ENCODE measurements at regions not wholly inside any gene's neighbourhood (a gene's known extent, or its start where the extent isn't known, plus 50 kb on each side); places are given as distances from the start of the nearest gene placed in this dataset.

- no peak for DNase-seq (ENCODE audit: low read depth in 2 of 2, low spot score in 1 of 2)
Measured at GRCh38 chr6:113281014-113281413, 576.1 kb upstream of the MARCKS start.

- DNase-seq (ENCODE audit: low read depth in 2 of 2, low spot score in 1 of 2), result no peak
Measured at GRCh38 chr6:113281431-113281830, 575.7 kb upstream of the MARCKS start.

- no peak for DNase-seq (ENCODE audit: low read depth in 2 of 2, low spot score in 1 of 2)
Measured at GRCh38 chr6:113287396-113287795, 569.7 kb upstream of the MARCKS start.

- DNase-seq (ENCODE audit: low read depth in 2 of 2, low spot score in 1 of 2), result no peak
Measured at GRCh38 chr6:113288409-113288808, 568.7 kb upstream of the MARCKS start.

- no peak for DNase-seq (ENCODE audit: low read depth in 2 of 2, low spot score in 1 of 2)
Measured at GRCh38 chr6:113289166-113289565, 568.0 kb upstream of the MARCKS start.

GRCh38 chr6:113290684-113291083 is 566.5 kb upstream of the MARCKS start:
- no peak for DNase-seq (ENCODE audit: low read depth in 2 of 2, low spot score in 1 of 2)

- DNase-seq (ENCODE audit: low read depth in 2 of 2, low spot score in 1 of 2), result no peak
Measured at GRCh38 chr6:113291751-113292445, 565.2 kb upstream of the MARCKS start.

GRCh38 chr6:113292646-113293422 is 564.3 kb upstream of the MARCKS start:
- no peak for DNase-seq (ENCODE audit: low read depth in 2 of 2, low spot score in 1 of 2)

GRCh38 chr6:113293423-113293740 is 563.8 kb upstream of the MARCKS start:
- DNase-seq (ENCODE audit: low read depth in 2 of 2, low spot score in 1 of 2), result no peak

GRCh38 chr6:113299531-113299930 is 557.6 kb upstream of the MARCKS start:
- no peak for DNase-seq (ENCODE audit: low read depth in 2 of 2, low spot score in 1 of 2)

GRCh38 chr6:113301651-113302050 is 555.5 kb upstream of the MARCKS start:
- DNase-seq (ENCODE audit: low read depth in 2 of 2, low spot score in 1 of 2), result no peak

GRCh38 chr6:113304116-113304515 is 553.0 kb upstream of the MARCKS start:
- DNase-seq (ENCODE audit: low read depth in 2 of 2, low spot score in 1 of 2), result no peak

- DNase-seq (ENCODE audit: low read depth in 2 of 2, low spot score in 1 of 2), result peak in 1 of 2 donors; percentile 0
Measured at GRCh38 chr6:113306552-113307145, 550.5 kb upstream of the MARCKS start.

- DNase-seq (ENCODE audit: low read depth in 2 of 2, low spot score in 1 of 2), result no peak
Measured at GRCh38 chr6:113308266-113308665, 548.9 kb upstream of the MARCKS start.

- DNase-seq (ENCODE audit: low read depth in 2 of 2, low spot score in 1 of 2), result no peak
Measured at GRCh38 chr6:113313841-113314240, 543.3 kb upstream of the MARCKS start.

- no peak for DNase-seq (ENCODE audit: low read depth in 2 of 2, low spot score in 1 of 2)
Measured at GRCh38 chr6:113315165-113315564, 542.0 kb upstream of the MARCKS start.

- DNase-seq (ENCODE audit: low read depth in 2 of 2, low spot score in 1 of 2), result no peak
Measured at GRCh38 chr6:113315879-113316278, 541.3 kb upstream of the MARCKS start.

- DNase-seq (ENCODE audit: low read depth in 2 of 2, low spot score in 1 of 2), result no peak
Measured at GRCh38 chr6:113317442-113317841, 539.7 kb upstream of the MARCKS start.

- no peak for DNase-seq (ENCODE audit: low read depth in 2 of 2, low spot score in 1 of 2)
Measured at GRCh38 chr6:113317891-113318574, 539.1 kb upstream of the MARCKS start.

GRCh38 chr6:113318575-113318917 is 538.6 kb upstream of the MARCKS start:
- no peak for DNase-seq (ENCODE audit: low read depth in 2 of 2, low spot score in 1 of 2)

- DNase-seq (ENCODE audit: low read depth in 2 of 2, low spot score in 1 of 2), result no peak
Measured at GRCh38 chr6:113320653-113321052, 536.5 kb upstream of the MARCKS start.

GRCh38 chr6:113326781-113327180 is 530.4 kb upstream of the MARCKS start:
- no peak for DNase-seq (ENCODE audit: low read depth in 2 of 2, low spot score in 1 of 2)

Measured in stimulated activated CD8-positive, alpha-beta memory T cell treated with anti-CD3 and anti-CD28 coated beads, Interleukin-4, amount 100 ng/mL, for 4 hours (primary cell).